OCI-LY7 (cell line): ENCODE measurements at regions not wholly inside any gene's neighbourhood (a gene's known extent, or its start where the extent isn't known, plus 50 kb on each side); places are given as distances from the start of the nearest gene placed in this dataset.

Experiments
- BruUV-seq: library from RNA; stranded (reverse); fragments of 400-500 nt; replicated peaks from 2 replicates; lab custom pipeline; 2021; lab: Mats Ljungman, UMichigan
- CTCF ChIA-PET: fragments of 300-600 bp; sonication (Branson Sonifier 250); formaldehyde crosslinking; loops from one replicate; lab custom pipeline; 2022; ENCODE audit warnings: antibody characterized with exemption; ENCODE audit not compliant: unreplicated experiment; lab: Charles Lee
- POLR2A ChIA-PET: fragments of 300-600 bp; sonication (Branson Sonifier 250); formaldehyde crosslinking; loops from one replicate; lab custom pipeline; 2022; ENCODE audit warnings: antibody characterized with exemption; lab: Charles Lee
- DNase-seq: peaks from one replicate; pipeline ENCODE4 v3.0.0-alpha.2; 2015; ENCODE audit warnings: low spot score
- H2AFZ ChIP-seq: fragments of 200-600 bp; sonication (generic), shearing (Covaris generic); 2 replicates; pipeline ENCODE4 v1.6.1; 2014; ENCODE audit warnings: mild to moderate bottlenecking, antibody characterized with exemption, low read length, moderate library complexity
- H3K27ac ChIP-seq: fragments of 200-600 bp; sonication (generic); 2 replicates; pipeline ENCODE4 v1.5.1; 2014; ENCODE audit warnings: mixed run types, low read depth, mild to moderate bottlenecking, moderate library complexity, low read length, inconsistent platforms; ENCODE audit not compliant: poor library complexity, severe bottlenecking
- H3K36me3 ChIP-seq: fragments of 200-600 bp; sonication (generic); 2 replicates; pipeline ENCODE4 v1.6.1; 2014; ENCODE audit warnings: mild to moderate bottlenecking, antibody characterized with exemption, low read length, moderate library complexity, mixed read lengths; ENCODE audit not compliant: insufficient read depth
- H3K4me1 ChIP-seq: fragments of 200-600 bp; sonication (generic); 2 replicates; pipeline ENCODE4 v1.5.1; 2014; ENCODE audit warnings: mild to moderate bottlenecking, low read length; ENCODE audit not compliant: insufficient read depth, poor library complexity, severe bottlenecking
- H3K4me2 ChIP-seq: fragments of 200-600 bp; sonication (generic); 2 replicates; pipeline ENCODE4 v1.6.1; 2014; ENCODE audit warnings: mild to moderate bottlenecking, low read length
- H3K4me3 ChIP-seq: fragments of 200-600 bp; sonication (generic); 2 replicates; pipeline ENCODE4 v1.5.1; 2014; ENCODE audit warnings: mild to moderate bottlenecking, low read depth, low read length; ENCODE audit not compliant: poor library complexity, severe bottlenecking
- H3K79me2 ChIP-seq: fragments of 200-600 bp; sonication (generic); 2 replicates; pipeline ENCODE4 v1.6.1; 2016; ENCODE audit warnings: low read depth, mild to moderate bottlenecking, low read length, moderate library complexity, mixed read lengths; ENCODE audit not compliant: insufficient read depth
- H3K9me2 ChIP-seq: fragments of 200-600 bp; sonication (generic); 2 replicates; pipeline ENCODE4 v1.6.1; 2016; ENCODE audit warnings: mild to moderate bottlenecking, low read length, mixed read lengths; ENCODE audit not compliant: insufficient read depth
- H3K9me3 ChIP-seq: fragments of 200-600 bp; sonication (generic); 2 replicates; pipeline ENCODE4 v1.6.1; 2014; ENCODE audit warnings: mild to moderate bottlenecking, mixed run types, low read length, mixed read lengths
- H4K20me1 ChIP-seq: fragments of 200-600 bp; sonication (generic); 2 replicates; pipeline ENCODE4 v1.6.1; 2014; ENCODE audit warnings: mild to moderate bottlenecking, antibody characterized with exemption, low read length, moderate library complexity, mixed read lengths; ENCODE audit not compliant: insufficient read depth
- EZH2phosphoT487 ChIP-seq: fragments of 200-600 bp; sonication (generic); IDR thresholded peaks from 2 replicates; pipeline ENCODE4 v1.6.1; 2018; ENCODE audit warnings: low read depth, borderline replicate concordance, mild to moderate bottlenecking, mixed run types, antibody characterized with exemption, low read length, moderate library complexity, mixed read lengths
- intact Hi-C: fragments of 100-400 bp; cut with micrococcal nuclease; formaldehyde crosslinking; loops from one replicate; pipeline ENCODE4 v1.10.0; 2022; ENCODE audit not compliant: unreplicated experiment
- TF ChIP-seq, protein P1 (sequence below): fragments of 200-600 bp; sonication (generic); conservative IDR thresholded peaks from 2 replicates; pipeline ENCODE4 v1.5.1; 2014; ENCODE audit warnings: mild to moderate bottlenecking, antibody characterized with exemption, low read length, moderate library complexity, mixed read lengths

DNA sequence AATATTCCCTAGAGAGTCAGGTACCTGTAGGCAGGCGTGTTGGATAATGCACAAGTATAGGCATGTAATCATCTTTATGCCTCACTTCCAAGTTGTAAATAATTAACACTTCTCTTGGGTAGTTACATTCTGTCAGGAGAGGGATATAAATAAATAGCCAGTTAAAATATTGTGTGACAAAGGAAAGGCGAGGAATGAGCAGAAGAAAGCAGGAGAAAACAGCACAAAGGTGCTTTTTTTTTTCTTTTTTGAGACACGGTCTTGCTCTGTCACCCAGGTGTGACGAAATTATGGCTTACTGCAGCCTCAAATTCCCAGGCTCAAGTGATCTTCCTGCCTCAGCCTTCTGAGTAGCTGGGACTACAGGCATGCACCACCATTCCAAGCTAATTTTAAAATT is 99.2 kb upstream of the LYZL2 start:
- Histone ChIP-seq H3K79me2 (no peaks in the 10 kb centered on the region), H3K4me3 (no peak overlapping the region), H4K20me1 (no peaks in the 10 kb centered on the region), H3K27ac (no peak overlapping the region), H3K36me3 (no peaks in the 10 kb centered on the region), H2AFZ (no peak overlapping the region), H3K9me3 (no peaks in the 10 kb centered on the region), H3K4me1 (peaks cover 15% of the 10 kb centered on the region), H3K9me2 (no peaks in the 10 kb centered on the region), H3K4me2 (no peak overlapping the region)
- no peak for TF ChIP-seq EZH2phosphoT487
- TF ChIP-seq, protein P1, sequence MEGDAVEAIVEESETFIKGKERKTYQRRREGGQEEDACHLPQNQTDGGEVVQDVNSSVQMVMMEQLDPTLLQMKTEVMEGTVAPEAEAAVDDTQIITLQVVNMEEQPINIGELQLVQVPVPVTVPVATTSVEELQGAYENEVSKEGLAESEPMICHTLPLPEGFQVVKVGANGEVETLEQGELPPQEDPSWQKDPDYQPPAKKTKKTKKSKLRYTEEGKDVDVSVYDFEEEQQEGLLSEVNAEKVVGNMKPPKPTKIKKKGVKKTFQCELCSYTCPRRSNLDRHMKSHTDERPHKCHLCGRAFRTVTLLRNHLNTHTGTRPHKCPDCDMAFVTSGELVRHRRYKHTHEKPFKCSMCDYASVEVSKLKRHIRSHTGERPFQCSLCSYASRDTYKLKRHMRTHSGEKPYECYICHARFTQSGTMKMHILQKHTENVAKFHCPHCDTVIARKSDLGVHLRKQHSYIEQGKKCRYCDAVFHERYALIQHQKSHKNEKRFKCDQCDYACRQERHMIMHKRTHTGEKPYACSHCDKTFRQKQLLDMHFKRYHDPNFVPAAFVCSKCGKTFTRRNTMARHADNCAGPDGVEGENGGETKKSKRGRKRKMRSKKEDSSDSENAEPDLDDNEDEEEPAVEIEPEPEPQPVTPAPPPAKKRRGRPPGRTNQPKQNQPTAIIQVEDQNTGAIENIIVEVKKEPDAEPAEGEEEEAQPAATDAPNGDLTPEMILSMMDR, result no peak
- no peak for DNase-seq
- intact Hi-C loops, result loop anchor here (5.0 kb wide), 1 partner anchor 1034 kb away; no protein-coding TSS in a partner anchor
- no TSS peak for BruUV-seq
- POLR2A ChIA-PET, result interaction anchor here (0.6 kb wide), 1 partner anchor 1001 kb away, joined by 4 read pairs; no protein-coding TSS in a partner anchor
- CTCF ChIA-PET, result no interaction called here

DNA sequence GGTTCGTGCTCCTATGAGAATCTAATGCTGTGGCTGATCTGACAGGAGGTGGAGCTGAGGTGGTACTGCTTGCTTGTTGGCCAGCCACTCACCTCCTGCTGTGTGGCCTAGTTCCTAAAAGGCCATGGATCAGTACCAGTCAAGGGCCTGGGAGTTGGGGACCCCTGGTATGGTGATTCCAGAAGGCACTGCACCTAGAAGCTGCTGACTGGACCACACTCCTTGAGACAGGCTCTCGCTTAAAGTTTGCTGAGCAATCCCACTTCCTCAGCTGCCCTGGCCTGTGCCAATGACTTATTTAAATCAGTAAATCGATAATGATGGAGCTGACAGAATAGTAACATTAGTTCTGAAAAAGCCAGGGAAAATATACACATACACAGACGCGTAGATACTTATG is 98.6 kb upstream of the LYZL2 start:
- Histone ChIP-seq H3K9me2 (no peaks in the 10 kb centered on the region), H3K9me3 (no peaks in the 10 kb centered on the region), H3K27ac (no peak overlapping the region), H4K20me1 (no peaks in the 10 kb centered on the region), H3K79me2 (no peaks in the 10 kb centered on the region), H3K4me2 (no peak overlapping the region), H3K36me3 (no peaks in the 10 kb centered on the region), H3K4me3 (no peak overlapping the region), H3K4me1 (peaks cover 21% of the 10 kb centered on the region), H2AFZ (no peak overlapping the region)
- no peak for DNase-seq
- TF ChIP-seq, protein P1, result no peak
- no TSS peak for BruUV-seq
- ChIA-PET POLR2A (no interaction called here), CTCF (no interaction called here)
- intact Hi-C loops, result loop anchor here (5.0 kb wide), 1 partner anchor 1034 kb away; no protein-coding TSS in a partner anchor

DNA sequence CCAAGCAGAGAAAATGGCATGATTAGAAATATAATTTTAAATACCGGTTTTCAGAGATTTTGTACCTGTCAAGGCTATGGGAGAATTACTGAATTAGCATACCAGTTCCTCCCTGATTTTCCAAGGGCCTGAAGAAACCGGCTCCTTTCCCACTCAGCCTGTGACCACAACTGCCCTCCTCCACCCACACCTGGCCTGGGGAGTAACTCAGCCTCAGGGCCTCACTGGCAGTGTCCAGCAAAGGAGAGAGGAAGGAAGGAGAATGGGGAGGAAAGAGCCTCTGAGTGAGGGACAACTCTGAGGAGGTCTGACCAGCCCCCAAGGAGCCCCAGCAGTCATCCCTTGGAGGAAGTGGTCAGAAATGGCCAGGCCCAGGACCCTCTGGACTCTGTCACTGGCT is 98.0 kb upstream of the LYZL2 start:
- Histone ChIP-seq H3K27ac (no peak overlapping the region), H4K20me1 (no peaks in the 10 kb centered on the region), H3K4me2 (no peak overlapping the region), H3K36me3 (no peaks in the 10 kb centered on the region), H3K9me3 (no peaks in the 10 kb centered on the region), H2AFZ (0 out of 2 replicates have a peak overlapping the region, but pooled peaks have one; percentile 63), H3K79me2 (no peaks in the 10 kb centered on the region), H3K4me1 (peaks cover 27% of the 10 kb centered on the region), H3K4me3 (no peak overlapping the region), H3K9me2 (no peaks in the 10 kb centered on the region)
- intact Hi-C loops, result loop anchor here (2.0 to 5.0 kb wide), 2 partner anchors 1035 to 1081 kb away; no protein-coding TSS in a partner anchor
- TF ChIP-seq EZH2phosphoT487, result no peak
- TF ChIP-seq, protein P1, result no peak
- POLR2A ChIA-PET, result no interaction called here
- BruUV-seq, result no TSS peak
- DNase-seq, result no peak
- CTCF ChIA-PET, result no interaction called here
